GM12874 (cell line): ENCODE measurements at regions not wholly inside any gene's neighbourhood (a gene's known extent, or its start where the extent isn't known, plus 50 kb on each side); places are given as distances from the start of the nearest gene placed in this dataset.

Source experiments
- CTCF ChIP-seq: IDR thresholded peaks from 2 replicates; pipeline ENCODE4 v1.5.1; 2011; ENCODE audit warnings: low read depth, mild to moderate bottlenecking, control low read depth, low read length, moderate library complexity; ENCODE audit not compliant: insufficient read depth

- TF ChIP-seq CTCF = peak; percentile 96
Measured at GRCh38 chr9:40991741-40992471, 136.6 kb downstream of the FOXD4L6 start.

GRCh38 chr9:40951876-40952494, 176.5 kb downstream of the FOXD4L6 start:
- 0 out of 2 replicates have a peak, but pooled peaks have one; percentile 29 for TF ChIP-seq CTCF

GRCh38 chr9:40935336-40935735, 193.1 kb downstream of the FOXD4L6 start:
- no peak for TF ChIP-seq CTCF

- TF ChIP-seq CTCF = no peak
Measured at GRCh38 chr9:40928803-40929487, 199.5 kb downstream of the FOXD4L6 start.

GRCh38 chr9:40927851-40928802, 200.4 kb downstream of the FOXD4L6 start:
- no peak for TF ChIP-seq CTCF

GRCh38 chr9:40927260-40927631, 201.2 kb downstream of the FOXD4L6 start:
- no peak for TF ChIP-seq CTCF
